Activated CD4-positive, alpha-beta T cell treated with anti-CD3 and anti-CD28 coated beads, Interleukin-2, Interleukin-6, amounts not matched to agents 100 ng/mL and 50 ng/mL, durations not matched to agents 16 hours and 8 hours (primary cell): ENCODE measurements at regions not wholly inside any gene's neighbourhood (a gene's known extent, or its start where the extent isn't known, plus 50 kb on each side); places are given as distances from the start of the nearest gene placed in this dataset.

Source experiments
- DNase-seq: peaks from one replicate; pipeline ENCODE4 v3.0.0-alpha.2; 2020

GRCh38 chr2:240209493-240209892 is 69.0 kb upstream of the OTOS start:
- DNase-seq = no peak

DNA sequence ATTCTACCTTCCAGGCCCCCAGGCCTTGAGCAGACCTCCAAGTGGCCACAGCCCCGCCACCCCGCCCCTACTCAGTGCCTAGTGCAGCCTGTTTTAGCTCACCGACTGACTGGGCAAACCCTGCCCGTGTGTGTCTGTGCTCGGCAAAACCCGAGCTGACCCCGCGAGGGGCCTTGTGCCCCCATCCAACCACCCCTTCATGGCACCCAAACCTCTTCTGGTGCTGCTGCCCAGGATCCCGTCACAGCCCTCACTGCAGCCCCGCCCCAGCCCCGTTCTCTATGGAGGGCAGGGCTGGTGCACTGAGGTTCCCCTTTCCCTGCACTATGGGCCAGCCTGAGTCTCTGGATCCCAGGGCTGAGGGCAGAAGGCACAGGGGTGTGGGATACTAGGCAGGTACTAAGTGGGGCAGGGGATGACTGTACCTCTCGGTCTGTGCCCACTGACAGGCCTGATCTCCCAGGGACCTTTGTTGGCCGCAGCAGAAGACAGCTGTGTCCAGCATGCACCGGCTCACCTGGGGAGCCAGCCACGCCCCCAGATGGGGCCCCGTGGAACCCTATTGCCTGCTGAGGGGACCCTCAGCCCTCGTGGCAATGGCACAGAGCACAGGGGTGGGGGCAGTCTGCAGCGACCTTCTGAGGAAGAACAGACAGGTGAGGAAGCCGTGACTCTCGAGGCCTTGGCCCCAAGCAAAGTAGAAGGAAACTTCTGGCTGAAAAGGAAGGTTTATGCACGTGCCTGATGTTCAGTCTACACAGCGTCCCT is 69.9 kb upstream of the OTOS start:
- no peak for DNase-seq

- DNase-seq = no peak
These were observed 70.6 kb upstream of the OTOS start for GRCh38 chr2:240211096-240211495.

- no peak for DNase-seq
These were observed 71.4 kb upstream of the OTOS start for GRCh38 chr2:240211598-240212424.

DNA sequence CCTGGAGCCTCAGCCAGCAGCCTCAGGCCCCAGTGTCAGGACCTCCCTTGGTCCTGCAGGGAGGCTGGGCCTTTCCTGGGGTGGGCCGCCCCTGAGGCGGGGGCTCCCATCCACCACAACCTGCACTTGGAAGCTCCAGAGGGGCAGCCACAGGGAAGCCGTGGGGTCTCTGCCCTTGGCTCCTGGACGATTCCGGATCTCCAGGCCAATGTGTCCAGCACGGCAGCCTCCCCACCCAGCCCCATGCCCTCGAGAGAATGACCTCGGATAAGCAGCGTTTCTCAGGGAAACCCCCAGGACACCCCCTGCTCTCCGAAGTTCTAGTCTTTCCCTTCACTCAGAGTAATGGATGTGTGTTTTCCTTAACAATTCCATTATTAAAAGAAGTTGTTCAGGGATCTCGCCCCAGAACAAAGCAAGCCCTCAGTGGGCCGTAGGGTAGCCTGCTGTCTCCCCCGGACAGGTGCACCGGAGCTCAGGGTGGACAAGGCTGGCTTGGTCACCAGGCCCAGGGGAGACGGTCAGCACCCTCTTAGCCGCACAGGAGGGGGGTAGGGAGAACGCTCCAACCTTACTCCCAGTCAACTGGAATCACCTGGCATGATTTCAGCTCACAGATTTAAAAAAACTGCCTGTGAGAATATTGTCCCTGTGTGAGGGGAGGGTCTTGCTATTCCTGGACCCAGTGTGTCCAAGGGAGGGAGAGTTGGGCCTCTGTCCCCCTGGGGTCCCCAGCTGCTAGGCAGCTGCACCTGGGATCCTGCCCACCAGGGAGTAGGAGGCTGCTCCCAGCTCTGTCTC is 72.2 kb upstream of the OTOS start:
- no peak for DNase-seq

GRCh38 chr2:240213226-240213475 is 72.7 kb upstream of the OTOS start:
- no peak for DNase-seq

DNA sequence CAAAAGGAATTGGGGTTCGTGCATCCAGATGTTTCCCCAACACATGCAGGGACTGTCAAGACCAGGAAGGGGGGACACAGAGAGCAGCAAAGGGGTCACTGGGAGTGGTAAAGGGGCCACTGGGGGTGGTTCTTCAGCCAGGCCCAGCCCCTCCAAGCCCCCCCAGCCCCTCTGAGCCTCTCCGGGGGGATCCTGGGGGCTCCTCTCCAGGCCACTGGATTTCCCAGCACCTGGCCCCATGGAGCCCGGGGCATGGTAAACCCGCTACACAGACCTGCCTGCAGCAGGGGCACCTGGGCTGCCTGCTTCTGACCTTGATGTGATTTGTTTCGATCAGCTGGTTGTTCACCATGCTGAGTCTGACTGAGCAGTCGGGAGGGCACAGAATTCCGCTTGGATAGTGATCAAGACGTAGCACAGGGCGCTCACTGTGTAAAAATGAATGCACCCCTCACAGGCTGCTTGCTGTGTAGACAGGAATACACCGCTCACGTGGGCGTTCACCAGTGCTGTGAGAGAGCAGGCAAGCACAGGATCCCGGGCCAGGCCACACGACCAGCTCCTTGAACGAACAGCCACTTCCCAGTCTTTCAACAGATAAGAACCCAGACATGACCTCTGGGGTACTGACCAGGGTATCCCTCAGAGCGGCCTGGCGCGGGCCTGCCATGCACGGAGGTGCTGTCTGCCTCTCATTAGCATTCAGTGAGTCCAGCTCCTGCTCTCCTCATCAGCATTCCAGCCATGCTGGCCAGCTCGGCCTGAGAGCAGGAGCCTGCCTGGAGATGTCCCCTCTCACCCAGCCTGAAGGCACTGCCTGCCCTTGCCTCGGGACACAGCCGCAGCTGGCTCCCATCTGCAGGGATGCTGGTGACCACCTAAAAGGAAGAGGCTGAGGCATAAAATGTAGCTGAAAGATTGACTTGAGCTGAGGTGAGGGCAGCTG is 73.3 kb upstream of the OTOS start:
- no peak for DNase-seq

- no peak for DNase-seq
These were observed 74.6 kb upstream of the OTOS start for GRCh38 chr2:240214790-240215675.

DNA sequence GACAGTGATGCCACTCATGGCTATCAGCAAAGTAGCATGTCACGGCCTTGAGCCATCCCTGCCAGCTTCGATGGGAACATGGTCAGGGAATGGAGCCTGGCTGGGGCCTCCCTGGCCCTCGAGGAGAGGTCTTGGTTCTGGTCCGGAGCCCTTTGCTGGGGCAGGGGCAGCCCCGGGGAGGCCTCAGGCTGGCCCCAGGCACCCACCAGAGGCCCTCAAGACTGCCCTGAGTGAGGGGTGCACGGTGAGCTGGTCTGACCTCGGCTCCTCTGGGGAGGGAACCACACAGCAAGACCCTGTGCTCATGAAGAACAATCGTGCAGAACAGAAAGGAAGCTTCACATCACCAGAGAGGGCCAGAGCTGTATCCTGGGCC is 75.2 kb upstream of the OTOS start:
- DNase-seq = no peak

DNA sequence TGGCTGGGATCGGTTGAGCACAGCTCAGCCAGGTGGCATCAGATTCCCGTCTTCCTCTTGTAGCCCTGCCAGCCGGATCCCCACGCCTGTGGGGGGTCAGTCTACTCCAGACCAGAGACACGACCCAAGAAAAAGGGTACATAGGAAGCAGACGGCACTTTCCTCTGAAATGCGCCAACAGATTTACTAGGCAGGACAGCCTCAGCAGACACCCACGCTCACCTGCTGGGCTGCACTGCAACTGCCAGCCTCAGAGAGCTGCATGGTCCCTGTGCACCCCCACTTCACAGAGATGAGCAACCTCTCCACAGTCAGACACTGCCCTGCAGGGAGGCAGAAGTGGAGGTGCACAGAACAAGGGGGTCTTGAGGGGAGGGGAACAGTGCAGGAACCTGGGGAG is 75.7 kb upstream of the OTOS start:
- no peak for DNase-seq

DNA sequence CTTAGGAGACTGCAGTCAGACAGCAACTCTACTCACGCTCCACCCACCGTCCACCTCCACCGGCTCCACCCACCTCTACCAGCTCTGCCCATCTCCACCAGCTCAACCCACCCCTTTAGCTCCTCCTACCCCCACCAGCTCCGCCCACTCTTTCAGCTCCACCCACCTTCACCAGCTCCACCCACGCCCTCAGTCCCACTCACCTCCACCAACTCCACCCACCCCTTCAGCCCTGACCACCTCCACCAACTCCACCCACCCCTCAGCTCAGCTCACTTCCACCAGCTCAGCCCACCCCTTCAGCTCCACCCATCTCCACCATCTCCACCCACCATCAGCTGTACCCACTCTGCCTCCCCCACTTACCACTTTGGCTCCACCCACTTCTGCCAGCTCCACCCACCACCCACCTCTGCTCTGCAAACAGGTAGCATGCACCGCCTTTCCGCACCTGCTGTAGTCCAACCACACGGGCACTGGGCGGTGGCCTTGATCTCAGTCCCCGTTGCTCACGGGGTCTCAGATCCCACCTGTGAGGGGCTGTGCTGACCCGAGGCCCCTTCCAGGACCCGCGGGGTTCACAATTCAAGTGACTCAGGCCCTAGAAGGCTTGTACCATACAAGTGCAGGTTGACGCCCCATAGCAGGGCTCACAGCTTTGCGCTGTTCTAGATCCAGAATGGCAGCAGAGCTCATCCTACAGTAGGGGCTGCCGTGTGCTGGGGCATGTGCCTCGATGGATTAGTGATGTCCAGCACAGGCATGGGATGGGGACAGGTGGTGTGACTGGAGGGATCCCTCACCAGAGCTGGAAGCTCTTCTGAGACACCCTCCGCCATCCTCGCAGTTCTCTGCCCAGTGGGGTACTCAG is 77.2 kb upstream of the OTOS start:
- DNase-seq = peak; percentile 31

DNA sequence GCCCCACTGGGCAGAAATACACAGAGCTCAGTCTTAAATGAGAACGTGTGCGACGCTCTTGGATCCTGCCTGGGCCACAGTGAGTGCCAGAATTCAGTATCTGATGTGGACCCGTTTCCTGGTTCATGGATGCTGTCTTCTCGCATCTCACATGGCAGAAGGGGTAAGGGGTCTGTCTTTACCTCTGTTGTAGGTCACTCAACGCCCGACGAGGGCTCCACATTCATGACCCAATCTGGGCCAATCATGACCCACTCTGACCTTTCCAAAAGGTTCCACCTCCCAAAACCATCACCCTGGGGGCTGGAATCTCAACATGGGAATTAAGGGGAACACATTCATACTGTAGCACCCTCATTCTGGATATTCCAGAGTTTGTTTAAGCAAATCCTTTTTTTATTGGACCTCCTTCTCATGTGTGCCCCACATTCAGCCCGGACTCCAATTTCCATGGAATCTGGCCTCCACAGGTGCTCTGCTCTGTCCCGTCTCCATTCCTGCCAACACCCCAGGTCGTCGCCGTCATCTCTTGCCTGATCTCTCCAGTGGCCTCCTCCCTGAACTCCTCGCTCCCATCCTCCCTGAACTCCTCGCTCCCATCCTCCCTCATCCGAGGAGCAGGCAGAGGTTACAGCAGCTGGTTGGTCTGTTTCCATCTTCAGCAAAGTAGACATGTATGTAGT is 78.9 kb upstream of the OTOS start:
- DNase-seq = no peak

DNA sequence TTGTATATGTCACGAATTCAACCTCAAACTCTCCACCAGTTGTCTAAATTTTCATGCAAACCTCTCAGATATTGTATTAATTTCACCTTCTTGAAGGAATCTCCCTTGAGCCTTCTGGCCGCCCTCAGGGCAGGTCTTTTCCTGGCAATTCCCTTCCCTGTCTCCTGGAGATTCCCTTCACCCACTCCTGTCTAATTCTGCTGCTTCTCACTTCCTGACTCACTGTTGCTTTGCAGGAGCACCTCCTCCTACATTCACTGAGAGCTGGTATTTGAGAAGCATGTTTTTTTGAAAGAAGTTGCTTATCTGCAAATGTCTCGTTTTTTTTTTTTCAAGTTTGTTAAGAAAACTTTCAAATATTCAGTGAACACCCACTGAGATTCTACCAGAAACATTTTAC is 79.9 kb upstream of the OTOS start:
- DNase-seq = no peak

DNA sequence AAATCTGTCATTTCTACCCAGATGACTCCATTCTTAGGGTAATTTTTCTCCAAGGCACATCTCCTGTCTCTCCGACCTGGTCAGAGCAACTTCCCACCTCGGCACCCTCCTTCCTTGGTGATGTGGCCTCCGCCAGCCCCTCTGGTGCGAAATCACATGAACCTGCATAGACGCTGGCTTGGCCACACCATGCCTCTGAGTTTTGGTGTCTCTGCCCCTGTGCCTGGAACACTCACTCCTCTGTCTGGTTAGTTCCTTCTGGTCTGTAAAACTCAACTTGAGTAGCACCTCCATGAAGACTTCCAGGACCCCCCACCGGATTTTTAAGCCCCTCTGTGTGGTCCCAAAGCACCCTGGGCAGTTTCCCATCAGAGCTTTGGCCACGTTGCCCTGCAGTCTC is 83.2 kb upstream of the OTOS start:
- no peak for DNase-seq

DNA sequence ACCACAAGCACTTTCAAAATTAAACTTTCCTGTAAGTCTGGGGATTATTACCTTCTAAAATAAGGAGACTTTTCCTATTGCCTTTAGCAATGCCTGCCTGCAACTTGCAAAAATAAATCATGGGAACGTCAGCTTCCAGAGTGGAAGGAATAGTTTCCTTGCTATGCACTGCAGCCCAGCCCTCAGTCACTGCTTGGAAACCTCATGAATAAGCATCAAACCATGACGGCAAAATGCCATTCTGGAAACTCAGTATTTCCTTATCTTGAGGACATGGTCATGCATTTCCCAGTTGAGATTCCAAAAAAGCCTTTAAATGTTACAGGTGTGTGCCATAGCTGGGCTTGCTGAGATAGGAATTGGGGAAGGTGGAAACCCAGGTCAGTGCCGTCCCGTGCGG is 84.2 kb upstream of the OTOS start:
- no peak for DNase-seq

- DNase-seq = no peak
These were observed 84.7 kb upstream of the OTOS start for GRCh38 chr2:240225131-240225530.

- DNase-seq = no peak
These were observed 85.4 kb upstream of the OTOS start for GRCh38 chr2:240225660-240226475.

- no peak for DNase-seq
These were observed 86.4 kb upstream of the OTOS start for GRCh38 chr2:240226672-240227537.
